ENCODE measurements at regions not wholly inside any gene's neighbourhood (a gene's known extent, or its start where the extent isn't known, plus 50 kb on each side); places are given as distances from the start of the nearest gene placed in this dataset.

GRCh38 chr4:181437895-181438294 lies 805.3 kb upstream of the TENM3 start:
- no peak for TF ChIP-seq SUZ12 (IDR thresholded peaks at IDR 0.05; ENCODE audit: extremely low read depth, insufficient read depth, insufficient read length)
- TF ChIP-seq ZNF274 (IDR thresholded peaks at IDR 0.05; ENCODE audit: low read depth, low read length) = no peak

Measured in NT2/D1 (cell line).